Lower leg skin (tissue), 4 donors: ENCODE measurements at regions not wholly inside any gene's neighbourhood (a gene's known extent, or its start where the extent isn't known, plus 50 kb on each side); places are given as distances from the start of the nearest gene placed in this dataset.

Experiments used
- DNase-seq, 2 donors: peaks; one replicate each; pipeline ENCODE4 v3.0.0-alpha.2; 2019; ENCODE audit warnings: low spot score in 2 of 2
- H3K4me3 ChIP-seq: fragments of 200-600 bp; sonication (generic); 2 replicates; pipeline ENCODE4 v1.5.1; 2017; ENCODE audit warnings: mild to moderate bottlenecking, low read depth; ENCODE audit not compliant: poor library complexity, severe bottlenecking
- POLR2A ChIP-seq, 2 donors: fragments of 450-650 bp; IDR thresholded peaks; one replicate each; pipeline ENCODE4 v1.6.1; 2016 to 2017; ENCODE audit warnings: antibody characterized with exemption in 2 of 2, mild to moderate bottlenecking in 1 of 2, moderate library complexity in 1 of 2
- WGBS, 2 donors: methylation state at CpG; one replicate each; pipeline ENCODE4 v1.1.5; 2018; 5-methylcytosine and 5-hydroxymethylcytosine counted together
- intact Hi-C: fragments of 100-400 bp; cut with DNase I; formaldehyde crosslinking; loops from one replicate; pipeline ENCODE4 v1.15.0; 2023; ENCODE audit warnings: low total_unique reads
- TF ChIP-seq, protein P1 (sequence below), 3 donors: fragments of 450-650 bp; IDR thresholded peaks; one replicate each; pipeline ENCODE4 v1.5.1; 2016; ENCODE audit warnings: antibody characterized with exemption in 3 of 3, mild to moderate bottlenecking in 3 of 3, moderate library complexity in 2 of 3

DNA sequence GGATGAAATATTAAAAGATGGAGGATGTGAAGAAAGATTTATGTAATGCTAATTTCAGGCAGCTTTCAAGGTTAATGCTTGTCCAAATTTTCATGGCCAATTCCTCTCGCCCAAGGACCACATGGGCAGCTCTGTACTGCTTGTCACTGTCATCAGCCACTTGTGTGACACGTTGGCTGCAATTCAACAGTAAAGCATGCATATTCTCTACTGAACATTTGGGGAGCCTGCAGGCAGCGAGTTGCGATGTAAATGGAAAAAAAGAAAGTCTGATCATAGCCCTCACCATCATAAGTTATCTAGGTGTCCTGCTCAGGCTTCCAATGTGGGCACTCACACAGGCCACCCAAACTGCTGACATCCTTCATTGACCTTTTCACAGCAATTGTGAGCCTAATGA is 1026.8 kb upstream of the NR2F2 start:
- H3K4me3 ChIP-seq: no peak overlapping the region
- TF ChIP-seq, protein P1, sequence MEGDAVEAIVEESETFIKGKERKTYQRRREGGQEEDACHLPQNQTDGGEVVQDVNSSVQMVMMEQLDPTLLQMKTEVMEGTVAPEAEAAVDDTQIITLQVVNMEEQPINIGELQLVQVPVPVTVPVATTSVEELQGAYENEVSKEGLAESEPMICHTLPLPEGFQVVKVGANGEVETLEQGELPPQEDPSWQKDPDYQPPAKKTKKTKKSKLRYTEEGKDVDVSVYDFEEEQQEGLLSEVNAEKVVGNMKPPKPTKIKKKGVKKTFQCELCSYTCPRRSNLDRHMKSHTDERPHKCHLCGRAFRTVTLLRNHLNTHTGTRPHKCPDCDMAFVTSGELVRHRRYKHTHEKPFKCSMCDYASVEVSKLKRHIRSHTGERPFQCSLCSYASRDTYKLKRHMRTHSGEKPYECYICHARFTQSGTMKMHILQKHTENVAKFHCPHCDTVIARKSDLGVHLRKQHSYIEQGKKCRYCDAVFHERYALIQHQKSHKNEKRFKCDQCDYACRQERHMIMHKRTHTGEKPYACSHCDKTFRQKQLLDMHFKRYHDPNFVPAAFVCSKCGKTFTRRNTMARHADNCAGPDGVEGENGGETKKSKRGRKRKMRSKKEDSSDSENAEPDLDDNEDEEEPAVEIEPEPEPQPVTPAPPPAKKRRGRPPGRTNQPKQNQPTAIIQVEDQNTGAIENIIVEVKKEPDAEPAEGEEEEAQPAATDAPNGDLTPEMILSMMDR (IDR thresholded peaks at IDR 0.05): no peak
- TF ChIP-seq POLR2A (IDR thresholded peaks at IDR 0.05): no peak
- WGBS, 2 donors: 41 to 68% methylated on average over 4 of the region's 4 CpGs
- intact Hi-C loops: no loop called here
- no peak for DNase-seq

DNA sequence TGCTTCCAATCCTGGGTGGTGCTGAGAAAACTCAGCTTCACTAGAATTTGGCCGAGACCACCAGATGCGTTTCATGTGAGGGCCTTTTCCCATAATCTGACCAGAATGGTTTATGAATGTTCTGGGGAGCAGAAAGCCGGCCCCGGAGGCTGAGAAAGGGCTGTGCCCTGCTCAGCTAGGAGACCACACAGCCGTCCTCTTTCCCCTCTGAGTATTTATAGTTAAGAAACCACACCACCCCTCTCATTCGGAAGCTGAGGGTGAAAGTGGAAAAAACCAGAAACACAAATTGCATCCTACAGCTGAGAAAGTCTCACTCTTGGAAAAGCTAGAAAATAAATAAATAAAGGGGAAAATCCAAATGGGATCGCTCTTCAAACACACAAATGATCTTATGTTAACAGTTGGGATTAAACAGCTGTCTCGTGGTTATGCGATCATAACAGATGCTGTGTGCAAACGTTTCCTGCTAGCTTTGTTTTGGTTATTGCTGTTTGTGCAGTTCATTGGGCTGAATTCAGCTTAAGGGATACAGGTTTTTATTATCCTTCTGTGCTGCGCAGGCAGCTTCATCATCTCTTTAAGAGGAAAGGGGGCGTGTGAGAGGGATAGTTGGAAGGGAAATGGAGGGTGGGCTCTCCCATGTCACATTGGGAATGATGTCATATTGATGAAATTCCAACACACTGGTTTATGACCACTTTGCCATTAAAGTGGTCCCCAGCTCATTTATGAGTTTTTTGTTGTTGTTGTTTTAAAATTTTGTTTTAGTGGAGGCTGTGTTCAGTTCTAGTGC is 1026.2 kb upstream of the NR2F2 start:
- intact Hi-C loops: no loop called here
- WGBS, 2 donors: 38 to 44% methylated on average over 12 of the region's 12 CpGs
- no peak for DNase-seq
- no peak overlapping the region for H3K4me3 ChIP-seq
- TF ChIP-seq POLR2A (IDR thresholded peaks at IDR 0.05): no peak
- TF ChIP-seq, protein P1 (IDR thresholded peaks at IDR 0.05): no peak

DNA sequence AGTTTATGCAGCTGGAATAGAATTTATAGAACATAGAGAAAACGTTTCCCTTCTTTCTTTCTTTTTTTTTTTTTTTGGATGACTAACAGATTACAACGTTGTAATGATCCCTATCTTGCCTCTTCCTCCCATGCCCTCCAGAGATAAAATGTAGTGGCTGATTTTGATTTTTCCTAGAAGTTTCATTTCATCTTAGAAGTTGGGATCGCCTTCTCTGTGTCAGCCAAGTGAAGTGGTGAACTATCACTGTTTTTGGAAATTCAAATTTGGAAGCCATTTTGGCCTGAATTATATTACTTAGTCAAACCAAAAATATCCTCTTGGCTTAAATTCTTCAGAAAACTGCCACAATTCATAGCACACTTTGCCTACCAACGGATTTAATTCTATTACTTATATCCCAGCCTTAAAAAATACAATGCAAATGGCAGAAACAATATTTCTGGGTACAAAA is 1025.5 kb upstream of the NR2F2 start:
- DNase-seq: no peak
- no peak overlapping the region for H3K4me3 ChIP-seq
- no peak for TF ChIP-seq POLR2A (IDR thresholded peaks at IDR 0.05)
- TF ChIP-seq, protein P1 (IDR thresholded peaks at IDR 0.05): no peak
- WGBS, 2 donors: 21 to 26% methylated on average over 4 of the region's 4 CpGs
- intact Hi-C loops: no loop called here

DNA sequence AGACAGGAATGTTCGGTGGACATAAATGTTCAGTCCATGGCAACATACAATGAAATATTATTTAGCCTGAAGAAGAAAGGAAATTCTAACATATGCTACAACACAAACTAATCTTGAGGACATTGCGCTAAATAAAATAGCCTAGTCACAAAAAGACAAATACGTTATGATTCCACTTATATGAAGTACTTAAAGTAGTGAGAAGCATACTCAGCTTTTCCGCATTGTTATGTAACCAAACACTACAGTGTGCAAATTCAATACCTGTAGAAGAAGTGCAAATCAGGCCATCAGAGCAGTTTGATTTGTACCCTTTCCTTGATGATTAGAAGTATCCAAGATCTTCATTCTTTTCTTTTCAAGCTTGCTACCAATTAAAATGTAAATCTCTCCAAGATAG is 1023.4 kb upstream of the NR2F2 start:
- H3K4me3 ChIP-seq: no peak overlapping the region
- intact Hi-C loops: no loop called here
- 94 to 96% methylated on average over 4 of the region's 4 CpGs for WGBS, 2 donors

DNA sequence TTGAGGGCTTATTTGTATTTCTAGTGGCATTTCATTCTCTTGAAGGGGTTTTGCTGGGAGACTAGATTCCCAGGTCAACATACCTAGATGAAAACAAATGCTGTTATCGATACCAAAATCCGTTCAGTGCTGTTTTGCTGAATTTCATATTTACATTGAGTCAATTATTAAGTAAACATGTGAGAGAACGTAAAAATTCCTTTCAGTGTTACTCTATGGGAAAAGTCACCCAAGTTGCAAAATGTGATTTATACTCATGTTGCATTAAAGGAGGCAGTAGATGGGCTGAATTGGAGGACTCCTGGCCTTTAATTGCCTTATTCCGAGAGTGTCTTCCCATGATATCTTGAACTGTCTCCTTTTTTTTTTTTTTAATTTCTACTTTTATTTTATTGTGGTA is 1011.3 kb upstream of the NR2F2 start:
- intact Hi-C loops: no loop called here
- 88 to 92% methylated on average over 4 of the region's 4 CpGs for WGBS, 2 donors
- no peak overlapping the region for H3K4me3 ChIP-seq
- no peak for DNase-seq
- TF ChIP-seq POLR2A (IDR thresholded peaks at IDR 0.05): no peak
- TF ChIP-seq, protein P1 (IDR thresholded peaks at IDR 0.05): no peak

More for the DNA sequence above, 1023.4 kb upstream of the NR2F2 start:
- DNase-seq: no peak
- TF ChIP-seq, protein P1 (IDR thresholded peaks at IDR 0.05): no peak

DNA sequence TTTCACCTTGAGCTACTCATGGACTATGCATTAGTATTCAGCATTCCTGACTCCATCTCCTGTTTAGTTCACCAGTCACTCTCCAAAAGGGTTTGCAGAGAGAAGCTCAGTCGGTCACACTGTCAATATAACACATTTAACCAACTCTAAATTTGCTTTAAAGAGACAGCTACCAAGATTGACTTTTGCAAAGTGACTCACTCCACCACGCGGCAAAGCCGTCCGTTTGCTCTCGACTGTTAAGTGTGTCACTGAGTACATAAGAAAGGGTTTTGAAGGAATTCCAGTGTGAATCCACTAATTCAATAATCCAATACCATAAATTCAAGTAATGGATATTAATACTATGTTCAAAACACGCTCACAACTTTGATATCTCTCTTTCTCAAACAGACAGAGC is 1006.7 kb upstream of the NR2F2 start:
- intact Hi-C loops: no loop called here

More for the DNA sequence above, 1006.7 kb upstream of the NR2F2 start:
- 77 to 80% methylated on average over 7 of the region's 7 CpGs for whole genome bisulfite sequencing, 2 donors
- DNase-seq: no peak
- TF ChIP-seq, protein P1 (IDR thresholded peaks at IDR 0.05): no peak
- no peak for TF ChIP-seq POLR2A (IDR thresholded peaks at IDR 0.05)
- H3K4me3 ChIP-seq: no peak overlapping the region
